ENCODE measurements at regions not wholly inside any gene's neighbourhood (a gene's known extent, or its start where the extent isn't known, plus 50 kb on each side); places are given as distances from the start of the nearest gene placed in this dataset.

DNA sequence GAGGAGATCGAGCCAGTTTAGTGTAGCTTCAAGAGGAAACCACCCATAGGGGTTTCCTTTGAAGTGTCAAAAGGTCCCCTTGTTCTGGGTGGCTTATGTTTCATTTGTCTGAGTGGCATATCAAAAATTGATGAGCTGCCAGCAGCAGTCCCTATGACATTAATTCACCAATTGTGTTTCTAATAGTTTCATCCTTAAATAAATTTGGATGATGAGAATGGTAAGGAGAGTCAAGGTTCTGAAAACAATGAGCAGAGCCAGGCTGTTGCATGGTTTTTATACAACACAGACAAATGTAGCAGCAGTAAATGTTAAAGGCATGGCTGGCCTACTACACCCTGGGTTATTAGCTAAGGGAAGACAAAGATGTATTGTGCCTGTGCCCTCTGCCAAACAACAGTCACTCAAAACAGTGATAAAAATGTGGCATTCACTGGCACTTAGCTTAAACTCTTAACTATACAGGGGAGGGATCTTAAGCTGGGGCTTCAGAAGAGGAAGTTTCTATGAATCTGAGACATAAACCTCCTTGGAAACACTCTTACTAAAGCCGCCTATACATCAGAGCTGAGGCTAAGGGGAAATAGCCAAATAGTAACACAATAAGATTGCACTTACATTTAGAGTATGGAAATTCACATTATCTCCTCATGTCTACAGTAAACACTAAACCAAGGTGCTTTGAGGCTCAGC, 200.5 kb downstream of the POU4F1 start:
- 32 to 35% methylated on average over 2 of the region's 2 CpGs for WGBS, 2 donors
- no peaks in the 10 kb centered on the region for H3K4me1 ChIP-seq (ENCODE audit: control insufficient read depth in 5 of 5, insufficient read depth in 5 of 5, low read length in 5 of 5)
- TF ChIP-seq, protein P1, sequence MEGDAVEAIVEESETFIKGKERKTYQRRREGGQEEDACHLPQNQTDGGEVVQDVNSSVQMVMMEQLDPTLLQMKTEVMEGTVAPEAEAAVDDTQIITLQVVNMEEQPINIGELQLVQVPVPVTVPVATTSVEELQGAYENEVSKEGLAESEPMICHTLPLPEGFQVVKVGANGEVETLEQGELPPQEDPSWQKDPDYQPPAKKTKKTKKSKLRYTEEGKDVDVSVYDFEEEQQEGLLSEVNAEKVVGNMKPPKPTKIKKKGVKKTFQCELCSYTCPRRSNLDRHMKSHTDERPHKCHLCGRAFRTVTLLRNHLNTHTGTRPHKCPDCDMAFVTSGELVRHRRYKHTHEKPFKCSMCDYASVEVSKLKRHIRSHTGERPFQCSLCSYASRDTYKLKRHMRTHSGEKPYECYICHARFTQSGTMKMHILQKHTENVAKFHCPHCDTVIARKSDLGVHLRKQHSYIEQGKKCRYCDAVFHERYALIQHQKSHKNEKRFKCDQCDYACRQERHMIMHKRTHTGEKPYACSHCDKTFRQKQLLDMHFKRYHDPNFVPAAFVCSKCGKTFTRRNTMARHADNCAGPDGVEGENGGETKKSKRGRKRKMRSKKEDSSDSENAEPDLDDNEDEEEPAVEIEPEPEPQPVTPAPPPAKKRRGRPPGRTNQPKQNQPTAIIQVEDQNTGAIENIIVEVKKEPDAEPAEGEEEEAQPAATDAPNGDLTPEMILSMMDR (IDR thresholded peaks at IDR 0.05; ENCODE audit: control extremely low read depth, extremely low read depth): no peak
- no peak overlapping the region for H3K9ac ChIP-seq (ENCODE audit: insufficient read depth in 1 of 2, low read length in 2 of 2)
- no peak for DNase-seq
- ATAC-seq (ENCODE audit: insufficient read depth, low FRiP score): no peak
- H3K9me3 ChIP-seq (ENCODE audit: control insufficient read depth in 4 of 4, insufficient read depth in 3 of 4, low read length in 3 of 4): no peaks in the 10 kb centered on the region
- no peaks in the 10 kb centered on the region for H3K27me3 ChIP-seq (ENCODE audit: control insufficient read depth in 3 of 3, insufficient read depth in 3 of 3, low read length in 2 of 3)
- H3K36me3 ChIP-seq (ENCODE audit: control insufficient read depth in 4 of 4, insufficient read depth in 4 of 4, low read length in 4 of 4): no peaks in the 10 kb centered on the region
- H3K27ac ChIP-seq (ENCODE audit: low read depth in 1 of 2, low read length in 1 of 2): no peak overlapping the region
- no peak overlapping the region for H3K4me3 ChIP-seq

DNA sequence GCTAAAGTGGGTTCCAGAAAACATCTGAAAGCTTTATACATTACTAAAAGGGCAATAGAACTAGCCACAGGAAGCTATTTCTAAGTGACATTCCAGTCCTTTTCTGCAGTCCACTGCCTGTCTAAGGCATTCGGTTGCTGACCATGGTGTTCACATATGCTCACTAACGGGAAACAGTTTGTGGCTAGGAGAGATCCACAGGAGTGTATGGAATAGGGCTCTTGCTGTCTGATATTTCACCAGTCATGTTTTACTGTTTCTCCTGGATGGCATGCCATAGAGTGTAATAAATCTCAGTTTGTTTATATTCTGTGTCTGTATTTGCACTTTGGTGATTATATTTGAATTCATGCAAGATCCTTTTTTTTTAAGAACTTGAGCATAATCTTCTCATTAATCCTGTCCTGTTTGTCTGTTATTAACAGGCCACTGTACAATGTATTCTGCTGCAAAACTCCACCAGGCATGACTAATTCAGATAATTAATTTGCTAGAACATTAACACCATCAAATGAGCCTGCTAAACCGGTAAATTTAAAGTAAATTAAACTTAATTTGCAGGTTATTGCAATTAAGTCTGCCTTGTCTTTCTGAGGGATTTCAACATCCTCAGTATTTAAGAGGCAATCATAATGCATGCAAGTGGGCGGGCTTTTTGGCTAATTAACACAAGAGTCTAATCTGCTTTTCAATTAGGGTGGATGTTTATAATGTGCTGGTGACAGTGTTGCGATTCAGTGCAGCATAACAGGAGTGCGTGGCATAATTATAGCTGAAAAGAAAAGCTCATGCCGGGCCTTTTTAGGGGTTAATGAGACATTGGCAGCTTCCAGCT, 201.3 kb downstream of the POU4F1 start:
- 74 to 78% methylated on average over 7 of the region's 7 CpGs for WGBS, 2 donors
- Histone ChIP-seq H3K9ac (ENCODE audit: insufficient read depth in 1 of 2, low read length in 2 of 2) (no peak overlapping the region), H3K27ac (ENCODE audit: low read depth in 1 of 2, low read length in 1 of 2) (no peak overlapping the region), H3K27me3 (ENCODE audit: control insufficient read depth in 3 of 3, insufficient read depth in 3 of 3, low read length in 2 of 3) (no peaks in the 10 kb centered on the region), H3K4me1 (ENCODE audit: control insufficient read depth in 5 of 5, insufficient read depth in 5 of 5, low read length in 5 of 5) (no peaks in the 10 kb centered on the region), H3K4me3 (no peak overlapping the region), H3K36me3 (ENCODE audit: control insufficient read depth in 4 of 4, insufficient read depth in 4 of 4, low read length in 4 of 4) (no peaks in the 10 kb centered on the region), H3K9me3 (ENCODE audit: control insufficient read depth in 4 of 4, insufficient read depth in 3 of 4, low read length in 3 of 4) (no peaks in the 10 kb centered on the region)
- TF ChIP-seq, protein P1 (IDR thresholded peaks at IDR 0.05; ENCODE audit: control extremely low read depth, extremely low read depth): no peak
- DNase-seq (peak in 2 of 3 donors; percentile 23 to 24), ATAC-seq (ENCODE audit: insufficient read depth, low FRiP score) (no peak)

DNA sequence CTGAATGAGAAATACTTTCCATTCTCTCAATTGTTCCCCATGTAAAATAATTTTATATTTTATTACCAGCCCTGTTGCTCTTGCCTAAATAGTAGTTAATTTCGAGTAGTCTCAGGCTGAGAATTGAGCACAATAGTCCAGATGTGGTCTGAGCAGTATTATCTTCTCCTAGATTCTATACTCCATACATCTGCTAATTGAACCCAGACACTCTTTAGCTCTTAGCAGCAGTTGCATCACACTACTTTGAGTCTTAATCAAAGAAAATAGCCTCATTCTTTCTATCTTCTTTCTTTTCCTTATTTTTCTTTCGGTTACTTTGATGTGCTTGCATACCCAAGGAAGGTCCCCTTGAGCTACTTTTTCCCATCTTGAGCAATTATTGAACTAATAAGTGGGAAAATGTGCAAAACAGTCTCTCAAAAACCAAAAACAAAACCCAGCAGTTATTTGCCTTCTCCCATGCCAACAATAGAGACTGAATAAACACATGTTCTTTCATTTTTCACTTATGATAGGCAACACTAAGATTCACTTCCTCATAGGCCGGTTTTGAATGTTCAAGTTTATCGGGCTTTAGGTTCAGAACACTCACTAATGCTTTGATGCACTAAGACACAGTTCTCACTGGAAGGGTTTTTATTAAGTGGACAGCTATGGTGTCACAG, 204.5 kb downstream of the POU4F1 start:
- H3K4me1 ChIP-seq (ENCODE audit: control insufficient read depth in 5 of 5, insufficient read depth in 5 of 5, low read length in 5 of 5): no peaks in the 10 kb centered on the region
- H3K27me3 ChIP-seq (ENCODE audit: control insufficient read depth in 3 of 3, insufficient read depth in 3 of 3, low read length in 2 of 3): no peaks in the 10 kb centered on the region
- TF ChIP-seq, protein P1 (IDR thresholded peaks at IDR 0.05; ENCODE audit: control extremely low read depth, extremely low read depth): no peak
- H3K9me3 ChIP-seq (ENCODE audit: control insufficient read depth in 4 of 4, insufficient read depth in 3 of 4, low read length in 3 of 4): no peaks in the 10 kb centered on the region
- H3K36me3 ChIP-seq (ENCODE audit: control insufficient read depth in 4 of 4, insufficient read depth in 4 of 4, low read length in 4 of 4): no peaks in the 10 kb centered on the region
- DNase-seq: no peak
- H3K27ac ChIP-seq (ENCODE audit: low read depth in 1 of 2, low read length in 1 of 2): no peak overlapping the region
- no peak for ATAC-seq (ENCODE audit: insufficient read depth, low FRiP score)
- no peak overlapping the region for H3K4me3 ChIP-seq
- 64 to 78% methylated on average over 4 of the region's 4 CpGs for WGBS, 2 donors
- no peak overlapping the region for H3K9ac ChIP-seq (ENCODE audit: insufficient read depth in 1 of 2, low read length in 2 of 2)
